BLaER1 treated with 17β-estradiol and CSF1 and Interleukin-3, amounts not matched to agents 10 nM and 100 nM (cell line): ENCODE measurements at regions not wholly inside any gene's neighbourhood (a gene's known extent, or its start where the extent isn't known, plus 50 kb on each side); places are given as distances from the start of the nearest gene placed in this dataset.
"Not testable (repeated sequence)": the region's sequence is repeated elsewhere in the genome, so short reads cannot be mapped to it uniquely, and the experiment has no call there.

Experiments
- H3K27ac ChIP-seq, 11 experiments: shearing (Covaris generic); formaldehyde crosslinking; 2 replicates each; pipeline ENCODE4 v1.8.1; 2022
- H3K27me3 ChIP-seq, 11 experiments: shearing (Covaris generic); formaldehyde crosslinking; 2 replicates each; pipeline ENCODE4 v1.8.1; 2022
- H3K36me3 ChIP-seq, 11 experiments: shearing (Covaris generic); formaldehyde crosslinking; 2 replicates each; pipeline ENCODE4 v1.8.1; 2022
- H3K4me1 ChIP-seq, 10 experiments: shearing (Covaris generic); formaldehyde crosslinking; 2 replicates each; pipeline ENCODE4 v1.8.1; 2022
- H3K4me2 ChIP-seq, 11 experiments: shearing (Covaris generic); formaldehyde crosslinking; 2 replicates each; pipeline ENCODE4 v1.8.1; 2022
- H3K4me3 ChIP-seq, 10 experiments: shearing (Covaris generic); formaldehyde crosslinking; 2 replicates each; pipeline ENCODE4 v1.8.1; 2022
- H3K9ac ChIP-seq, 11 experiments: shearing (Covaris generic); formaldehyde crosslinking; 2 replicates each; pipeline ENCODE4 v1.8.1; 2022
- H3K9me3 ChIP-seq, 11 experiments: shearing (Covaris generic); formaldehyde crosslinking; replicated peaks in 1 of 11; 2 replicates each; pipeline ENCODE4 v1.8.1; 2022
- H4K20me1 ChIP-seq, 11 experiments: shearing (Covaris generic); formaldehyde crosslinking; 2 replicates each; pipeline ENCODE4 v1.8.1; 2022
- Cebpa-rat ChIP-seq, 11 experiments: shearing (Covaris generic); IDR thresholded peaks; 2 replicates each; pipeline ENCODE4 v1.8.1; 2022

GRCh38 chr3:185995352-185995751 is 57.5 kb upstream of the TRA2B start:
- H3K9ac ChIP-seq = no peak overlapping the region
- no peaks in the 10 kb centered on the region for H4K20me1 ChIP-seq
- H3K36me3 ChIP-seq = no peaks in the 10 kb centered on the region
- no peaks in the 10 kb centered on the region for H3K27me3 ChIP-seq
- no peak overlapping the region for H3K27ac ChIP-seq
- H3K9me3 ChIP-seq = peaks cover 0 to 3% (median under 1%) of the 10 kb centered on the region in 11 experiments; a peak in 8 of 22 replicates
- H3K4me2 ChIP-seq = no peak overlapping the region
- TF ChIP-seq Cebpa-rat (IDR thresholded peaks at IDR 0.05) = no peak
- H3K4me3 ChIP-seq = no peak overlapping the region
- peaks cover 0 to 16% (median 10%) of the 10 kb centered on the region in 10 experiments; a peak in 11 of 20 replicates for H3K4me1 ChIP-seq

- Histone ChIP-seq H3K27me3 (no peaks in the 10 kb centered on the region), H3K4me2 (peak overlapping the region in 5 of 11 experiments; percentile 24 to 59 (median 42); a peak in 9 of 22 replicates), H3K4me3 (no peak overlapping the region), H3K4me1 (peaks cover 5 to 40% (median 33%) of the 10 kb centered on the region in 10 experiments; a peak in 17 of 20 replicates), H3K27ac (no peak overlapping the region), H4K20me1 (no peaks in the 10 kb centered on the region), H3K9ac (no peak overlapping the region), H3K9me3 (peaks cover 0 to 18% (median 4%) of the 10 kb centered on the region in 11 experiments; a peak in 11 of 22 replicates), H3K36me3 (no peaks in the 10 kb centered on the region)
- no peak for TF ChIP-seq Cebpa-rat (IDR thresholded peaks at IDR 0.05)
Observed at GRCh38 chr3:185992831-185993374, 55.1 kb upstream of the TRA2B start.

GRCh38 chr3:185990995-185991394 is 53.2 kb upstream of the TRA2B start:
- Histone ChIP-seq H3K9me3 (peaks cover 0 to 18% (median 4%) of the 10 kb centered on the region in 11 experiments; a peak in 11 of 22 replicates), H3K4me1 (peaks cover 5 to 58% (median 44%) of the 10 kb centered on the region in 10 experiments; a peak in 17 of 20 replicates)
- not testable (repeated sequence) for H3K36me3 ChIP-seq, H3K4me2 ChIP-seq, H3K27ac ChIP-seq, H4K20me1 ChIP-seq, H3K27me3 ChIP-seq, H3K4me3 ChIP-seq, H3K9ac ChIP-seq

- no peaks in the 10 kb centered on the region for H3K27me3 ChIP-seq
- H3K9me3 ChIP-seq = peaks cover 0 to 18% (median 4%) of the 10 kb centered on the region in 11 experiments; a peak in 11 of 22 replicates
- no peak overlapping the region for H3K4me3 ChIP-seq
- no peak for TF ChIP-seq Cebpa-rat (IDR thresholded peaks at IDR 0.05)
- no peak overlapping the region for H3K9ac ChIP-seq
- H3K4me1 ChIP-seq = peaks cover 5 to 70% (median 51%) of the 10 kb centered on the region in 10 experiments; a peak in 17 of 20 replicates
- no peak overlapping the region for H3K27ac ChIP-seq
- H3K4me2 ChIP-seq = peak overlapping the region in 8 of 11 experiments; percentile 30 to 66 (median 50); a peak in 13 of 22 replicates
- H3K36me3 ChIP-seq = no peaks in the 10 kb centered on the region
- H4K20me1 ChIP-seq = no peaks in the 10 kb centered on the region
Observed at GRCh38 chr3:185989511-185989910, 51.7 kb upstream of the TRA2B start.

- Histone ChIP-seq H3K4me3 (no peak overlapping the region), H3K27me3 (no peaks in the 10 kb centered on the region), H3K4me1 (peaks cover 7 to 72% (median 56%) of the 10 kb centered on the region in 10 experiments; a peak in 19 of 20 replicates), H4K20me1 (no peaks in the 10 kb centered on the region), H3K4me2 (peak overlapping the region; percentile 3 to 66 (median 44); a peak in 18 of 22 replicates), H3K36me3 (no peaks in the 10 kb centered on the region), H3K9ac (no peak overlapping the region), H3K27ac (peak overlapping the region in 4 of 11 experiments; percentile 0 to 25 (median 14); a peak in 2 of 22 replicates), H3K9me3 (peaks cover 0 to 18% (median 4%) of the 10 kb centered on the region in 11 experiments; a peak in 11 of 22 replicates)
- TF ChIP-seq Cebpa-rat (IDR thresholded peaks at IDR 0.05) = no peak
Observed at GRCh38 chr3:185988816-185989175, 51.0 kb upstream of the TRA2B start.

- no peak overlapping the region for H3K9ac ChIP-seq
- no peaks in the 10 kb centered on the region for H3K36me3 ChIP-seq
- no peaks in the 10 kb centered on the region for H4K20me1 ChIP-seq
- H3K27ac ChIP-seq = peak overlapping the region in 4 of 11 experiments; percentile 0 to 25 (median 14); a peak in 3 of 22 replicates
- TF ChIP-seq Cebpa-rat (IDR thresholded peaks at IDR 0.05) = no peak
- peaks cover 0 to 18% (median 4%) of the 10 kb centered on the region in 11 experiments; a peak in 11 of 22 replicates for H3K9me3 ChIP-seq
- H3K4me3 ChIP-seq = no peak overlapping the region
- peaks cover 9 to 72% (median 54%) of the 10 kb centered on the region in 10 experiments; a peak in 19 of 20 replicates for H3K4me1 ChIP-seq
- peak overlapping the region; percentile 3 to 66 (median 44); a peak in 19 of 22 replicates for H3K4me2 ChIP-seq
- H3K27me3 ChIP-seq = no peaks in the 10 kb centered on the region
Observed at GRCh38 chr3:185988080-185988815, 50.4 kb upstream of the TRA2B start.
